ENCODE measurements at regions not wholly inside any gene's neighbourhood (a gene's known extent, or its start where the extent isn't known, plus 50 kb on each side); places are given as distances from the start of the nearest gene placed in this dataset.
"Not testable (repeated sequence)": the region's sequence is repeated elsewhere in the genome, so short reads cannot be mapped to it uniquely, and the experiment has no call there.

DNA sequence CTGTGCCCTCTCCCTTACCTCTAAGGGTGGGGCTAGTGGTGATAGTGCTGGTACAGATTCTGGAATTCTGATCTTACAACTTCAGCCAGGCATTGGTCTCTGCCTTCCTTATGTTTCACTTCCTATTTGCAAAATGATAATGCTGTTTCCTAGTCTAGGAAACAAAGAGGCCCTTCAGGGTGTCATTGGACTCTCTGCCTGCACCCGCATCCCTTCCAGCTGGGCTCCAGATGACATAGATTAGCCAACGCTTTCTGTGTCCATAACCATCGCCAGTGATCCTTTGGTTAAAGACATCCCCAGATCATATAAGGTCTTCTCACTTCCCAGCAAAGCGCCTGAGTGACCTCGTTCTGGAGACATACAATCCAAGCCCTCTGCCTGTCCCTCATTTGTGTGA is 180.7 kb downstream of the ERCC6L2 start:
- no peak for DNase-seq
- TF ChIP-seq, protein P1, sequence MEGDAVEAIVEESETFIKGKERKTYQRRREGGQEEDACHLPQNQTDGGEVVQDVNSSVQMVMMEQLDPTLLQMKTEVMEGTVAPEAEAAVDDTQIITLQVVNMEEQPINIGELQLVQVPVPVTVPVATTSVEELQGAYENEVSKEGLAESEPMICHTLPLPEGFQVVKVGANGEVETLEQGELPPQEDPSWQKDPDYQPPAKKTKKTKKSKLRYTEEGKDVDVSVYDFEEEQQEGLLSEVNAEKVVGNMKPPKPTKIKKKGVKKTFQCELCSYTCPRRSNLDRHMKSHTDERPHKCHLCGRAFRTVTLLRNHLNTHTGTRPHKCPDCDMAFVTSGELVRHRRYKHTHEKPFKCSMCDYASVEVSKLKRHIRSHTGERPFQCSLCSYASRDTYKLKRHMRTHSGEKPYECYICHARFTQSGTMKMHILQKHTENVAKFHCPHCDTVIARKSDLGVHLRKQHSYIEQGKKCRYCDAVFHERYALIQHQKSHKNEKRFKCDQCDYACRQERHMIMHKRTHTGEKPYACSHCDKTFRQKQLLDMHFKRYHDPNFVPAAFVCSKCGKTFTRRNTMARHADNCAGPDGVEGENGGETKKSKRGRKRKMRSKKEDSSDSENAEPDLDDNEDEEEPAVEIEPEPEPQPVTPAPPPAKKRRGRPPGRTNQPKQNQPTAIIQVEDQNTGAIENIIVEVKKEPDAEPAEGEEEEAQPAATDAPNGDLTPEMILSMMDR (IDR thresholded peaks at IDR 0.05 in 4 of 5, conservative IDR thresholded peaks at IDR 0.05 in 1 of 5): no peak
- no peak for TF ChIP-seq POLR2A (IDR thresholded peaks at IDR 0.05)
- Histone ChIP-seq H3K4me1 (no peaks in the 10 kb centered on the region), H3K27me3 (no peaks in the 10 kb centered on the region), H3K27ac (no peak overlapping the region), H3K9me3 (no peaks in the 10 kb centered on the region), H3K36me3 (no peaks in the 10 kb centered on the region), H3K4me3 (no peak overlapping the region)
- intact Hi-C loops (cut with DNase I; ENCODE audit: low total_unique reads) (no loop called here), in situ Hi-C loops (cut with MboI; ENCODE audit: low sequenced_read_pairs in 4 of 4) (no loop called here)
- no peak for ATAC-seq

DNA sequence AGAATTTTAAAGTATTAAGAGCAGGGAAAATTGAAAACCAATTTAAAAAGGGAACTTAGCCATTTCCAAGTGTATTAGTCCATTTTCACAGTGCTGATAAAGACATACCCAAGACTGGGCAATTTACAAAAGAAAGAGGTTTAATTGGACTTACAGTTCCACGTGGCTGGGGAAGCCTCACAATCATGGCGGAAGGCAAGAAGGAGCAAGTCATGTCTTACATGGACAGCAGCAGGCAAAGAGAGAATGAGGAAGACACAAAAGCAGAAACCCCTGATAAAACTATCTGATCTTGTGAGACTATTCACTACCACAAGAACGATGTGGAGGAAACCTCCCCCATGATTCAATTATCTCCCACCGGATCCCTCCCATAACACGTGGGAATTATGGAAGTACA is 178.8 kb downstream of the ERCC6L2 start:
- H3K27me3 ChIP-seq; H3K4me1 ChIP-seq; H3K4me3 ChIP-seq; DNase-seq; H3K36me3 ChIP-seq; H3K9me3 ChIP-seq; ATAC-seq; intact Hi-C loops (cut with DNase I; ENCODE audit: low total_unique reads); H3K27ac ChIP-seq; in situ Hi-C loops (cut with MboI; ENCODE audit: low sequenced_read_pairs in 4 of 4): not testable (repeated sequence)

DNA sequence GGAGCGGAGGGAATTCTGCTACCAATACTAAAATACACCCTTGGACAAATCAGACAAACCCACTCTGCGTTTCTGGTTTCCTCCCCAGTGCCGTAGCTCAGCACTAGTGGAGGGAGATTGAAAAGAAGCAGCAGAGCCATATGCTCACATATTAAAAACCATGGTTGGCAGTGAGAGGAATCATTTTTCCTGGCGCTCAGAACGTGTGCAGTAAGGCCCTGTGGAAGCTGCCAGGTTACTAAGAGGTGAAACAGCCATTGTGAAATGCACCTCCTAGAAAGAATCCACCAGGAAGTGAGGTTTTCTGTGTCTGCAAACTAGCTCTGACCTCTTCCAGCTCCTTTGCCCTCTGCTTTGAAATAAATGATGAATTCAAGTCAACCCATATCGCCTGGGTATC is 177.2 kb downstream of the ERCC6L2 start:
- H3K36me3 ChIP-seq: no peaks in the 10 kb centered on the region
- intact Hi-C loops (cut with DNase I; ENCODE audit: low total_unique reads): no loop called here
- TF ChIP-seq, protein P1 (IDR thresholded peaks at IDR 0.05 in 4 of 5, conservative IDR thresholded peaks at IDR 0.05 in 1 of 5): no peak
- TF ChIP-seq POLR2A (IDR thresholded peaks at IDR 0.05): no peak
- DNase-seq (no peak), ATAC-seq (no peak)
- no peak overlapping the region for H3K27ac ChIP-seq
- no peaks in the 10 kb centered on the region for H3K9me3 ChIP-seq
- no peaks in the 10 kb centered on the region for H3K4me1 ChIP-seq
- H3K27me3 ChIP-seq: no peaks in the 10 kb centered on the region
- no peak overlapping the region for H3K4me3 ChIP-seq
- in situ Hi-C loops (cut with MboI; ENCODE audit: low sequenced_read_pairs in 4 of 4): no loop called here

DNA sequence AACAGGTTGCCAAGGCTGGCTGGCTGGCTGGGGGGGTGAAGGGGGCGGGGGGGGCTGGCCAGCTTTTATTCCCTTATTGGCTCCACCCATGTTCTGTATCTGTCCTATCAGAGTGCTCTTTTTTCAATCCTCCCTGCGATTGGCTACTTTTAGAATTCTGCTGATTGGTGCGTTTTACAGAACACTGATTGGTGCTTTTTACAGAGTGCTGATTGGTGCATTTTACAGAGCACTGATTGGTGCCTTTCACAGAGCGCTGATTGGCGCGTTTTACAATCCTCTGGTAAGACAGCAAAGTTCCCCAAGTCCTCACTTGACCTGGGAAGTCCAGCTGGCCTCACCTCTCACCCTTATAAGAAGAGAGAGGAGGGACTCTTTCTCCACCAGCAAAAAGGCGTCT is 175.9 kb downstream of the ERCC6L2 start:
- no peak for TF ChIP-seq POLR2A (IDR thresholded peaks at IDR 0.05)
- TF ChIP-seq, protein P1 (IDR thresholded peaks at IDR 0.05 in 4 of 5, conservative IDR thresholded peaks at IDR 0.05 in 1 of 5): no peak
- H3K9me3 ChIP-seq: no peaks in the 10 kb centered on the region
- in situ Hi-C loops (cut with MboI; ENCODE audit: low sequenced_read_pairs in 4 of 4) (no loop called here), intact Hi-C loops (cut with DNase I; ENCODE audit: low total_unique reads) (no loop called here)
- H3K27ac ChIP-seq: no peak overlapping the region
- no peaks in the 10 kb centered on the region for H3K4me1 ChIP-seq
- H3K36me3 ChIP-seq: no peaks in the 10 kb centered on the region
- DNase-seq: no peak
- no peaks in the 10 kb centered on the region for H3K27me3 ChIP-seq
- H3K4me3 ChIP-seq: no peak overlapping the region
- no peak for ATAC-seq

DNA sequence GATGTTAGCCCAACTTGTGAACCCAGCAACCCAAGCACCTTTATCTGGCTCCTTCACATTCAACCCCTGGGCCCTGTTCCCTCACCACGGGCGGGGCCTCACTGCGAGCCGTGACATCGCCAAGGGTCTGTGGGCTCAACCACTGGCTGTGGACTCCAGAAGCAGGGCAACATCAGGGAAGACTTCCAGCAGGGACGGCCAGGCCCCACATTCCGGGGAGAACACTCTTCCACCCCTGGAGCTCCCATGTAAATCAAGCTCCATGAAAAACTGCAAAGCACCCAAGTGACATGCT is 175.3 kb downstream of the ERCC6L2 start:
- Histone ChIP-seq H3K36me3 (no peaks in the 10 kb centered on the region), H3K4me3 (no peak overlapping the region), H3K4me1 (no peaks in the 10 kb centered on the region), H3K27me3 (no peaks in the 10 kb centered on the region), H3K27ac (no peak overlapping the region), H3K9me3 (no peaks in the 10 kb centered on the region)
- DNase-seq (no peak), ATAC-seq (no peak)
- TF ChIP-seq, protein P1 (IDR thresholded peaks at IDR 0.05 in 4 of 5, conservative IDR thresholded peaks at IDR 0.05 in 1 of 5): no peak
- no peak for TF ChIP-seq POLR2A (IDR thresholded peaks at IDR 0.05)
- in situ Hi-C loops (cut with MboI; ENCODE audit: low sequenced_read_pairs in 4 of 4): no loop called here
- intact Hi-C loops (cut with DNase I; ENCODE audit: low total_unique reads): no loop called here

All from gastrocnemius medialis (tissue), 4 donors.